ENCODE measurements at regions not wholly inside any gene's neighbourhood (a gene's known extent, or its start where the extent isn't known, plus 50 kb on each side); places are given as distances from the start of the nearest gene placed in this dataset.

DNA sequence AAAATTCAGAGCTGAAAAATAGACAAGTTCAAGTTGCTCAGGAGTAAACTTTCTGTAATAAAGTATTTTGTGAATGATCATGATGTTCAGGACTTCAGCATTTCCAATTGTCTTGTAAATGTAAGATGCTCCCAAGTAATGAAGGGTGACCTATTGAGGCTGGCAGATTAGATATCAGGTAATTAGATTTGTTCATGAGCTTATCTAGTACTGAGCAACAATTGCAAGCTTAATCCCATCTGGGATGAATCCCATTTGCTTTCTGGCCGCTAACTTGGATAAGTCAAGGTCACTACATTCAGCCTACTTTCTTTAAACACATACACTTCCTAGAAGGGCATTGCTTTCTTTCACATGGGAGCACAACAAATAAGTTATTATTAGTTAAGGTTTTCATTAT lies 82.4 kb upstream of the ITGB1 start:
- Histone ChIP-seq H3K79me2 (ENCODE audit: insufficient read depth, low read depth, low read length) (no peaks in the 10 kb centered on the region), H4K20me1 (ENCODE audit: insufficient read depth, low read length) (no peaks in the 10 kb centered on the region), H3K9me2 (ENCODE audit: insufficient read depth, low read length) (no peaks in the 10 kb centered on the region), H3K4me3 (ENCODE audit: low read depth, low read length, poor library complexity, severe bottlenecking) (no peak overlapping the region), H3K4me1 (ENCODE audit: insufficient read depth, low read length, poor library complexity, severe bottlenecking) (no peaks in the 10 kb centered on the region), H3K27ac (ENCODE audit: low read depth, low read length, poor library complexity, severe bottlenecking) (no peak overlapping the region), H3K4me2 (ENCODE audit: low read length) (no peak overlapping the region), H3K36me3 (ENCODE audit: insufficient read depth, low read length) (no peaks in the 10 kb centered on the region), H3K9me3 (ENCODE audit: low read length) (0 out of 2 replicates have a peak, but pooled peaks cover 5% of the 10 kb centered on the region), H2AFZ (ENCODE audit: low read length) (no peak overlapping the region; the same call in 1 of the 2 replicates)
- intact Hi-C loops (cut with micrococcal nuclease; ENCODE audit: unreplicated experiment): no loop called here
- TF ChIP-seq CTCF (conservative IDR thresholded peaks at IDR 0.05; ENCODE audit: low read length): no peak
- no peak for TF ChIP-seq EZH2phosphoT487 (IDR thresholded peaks at IDR 0.05; ENCODE audit: borderline replicate concordance, low read depth, low read length)
- CTCF ChIA-PET (ENCODE audit: unreplicated experiment): no interaction called here
- POLR2A ChIA-PET: no interaction called here
- no TSS peak for BruUV-seq (replicated peaks)
- no peak for DNase-seq (ENCODE audit: low spot score)

DNA sequence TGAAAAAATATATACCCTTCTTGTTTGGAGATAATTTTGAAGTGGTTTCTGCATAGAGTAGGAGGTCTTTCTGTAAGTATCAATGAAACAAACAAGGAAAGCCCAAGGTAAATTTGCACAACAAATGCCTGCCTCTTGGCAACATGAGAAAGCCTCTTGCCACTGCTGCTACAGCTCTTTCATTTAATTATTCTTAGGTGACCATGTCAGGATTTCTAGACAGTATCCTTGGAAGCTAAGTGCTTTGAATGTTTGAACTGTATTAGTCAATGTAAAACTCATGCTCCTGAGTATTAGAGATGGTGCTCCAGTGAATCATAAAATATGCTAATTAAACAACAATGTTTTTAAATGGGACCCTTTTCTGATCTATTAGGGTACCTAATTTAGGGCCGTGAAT lies 81.2 kb upstream of the ITGB1 start:
- Histone ChIP-seq H3K79me2 (ENCODE audit: insufficient read depth, low read depth, low read length) (no peaks in the 10 kb centered on the region), H3K9me3 (ENCODE audit: low read length) (0 out of 2 replicates have a peak, but pooled peaks cover 5% of the 10 kb centered on the region), H3K4me2 (ENCODE audit: low read length) (no peak overlapping the region), H3K9me2 (ENCODE audit: insufficient read depth, low read length) (no peaks in the 10 kb centered on the region), H3K4me1 (ENCODE audit: insufficient read depth, low read length, poor library complexity, severe bottlenecking) (no peaks in the 10 kb centered on the region), H3K27ac (ENCODE audit: low read depth, low read length, poor library complexity, severe bottlenecking) (no peak overlapping the region), H2AFZ (ENCODE audit: low read length) (no peak overlapping the region), H3K4me3 (ENCODE audit: low read depth, low read length, poor library complexity, severe bottlenecking) (no peak overlapping the region), H4K20me1 (ENCODE audit: insufficient read depth, low read length) (no peaks in the 10 kb centered on the region), H3K36me3 (ENCODE audit: insufficient read depth, low read length) (no peaks in the 10 kb centered on the region)
- no peak for TF ChIP-seq CTCF (conservative IDR thresholded peaks at IDR 0.05; ENCODE audit: low read length)
- no peak for TF ChIP-seq EZH2phosphoT487 (IDR thresholded peaks at IDR 0.05; ENCODE audit: borderline replicate concordance, low read depth, low read length)
- BruUV-seq (replicated peaks): no TSS peak
- intact Hi-C loops (cut with micrococcal nuclease; ENCODE audit: unreplicated experiment): no loop called here
- POLR2A ChIA-PET: no interaction called here
- no peak for DNase-seq (ENCODE audit: low spot score)
- CTCF ChIA-PET (ENCODE audit: unreplicated experiment): no interaction called here

DNA sequence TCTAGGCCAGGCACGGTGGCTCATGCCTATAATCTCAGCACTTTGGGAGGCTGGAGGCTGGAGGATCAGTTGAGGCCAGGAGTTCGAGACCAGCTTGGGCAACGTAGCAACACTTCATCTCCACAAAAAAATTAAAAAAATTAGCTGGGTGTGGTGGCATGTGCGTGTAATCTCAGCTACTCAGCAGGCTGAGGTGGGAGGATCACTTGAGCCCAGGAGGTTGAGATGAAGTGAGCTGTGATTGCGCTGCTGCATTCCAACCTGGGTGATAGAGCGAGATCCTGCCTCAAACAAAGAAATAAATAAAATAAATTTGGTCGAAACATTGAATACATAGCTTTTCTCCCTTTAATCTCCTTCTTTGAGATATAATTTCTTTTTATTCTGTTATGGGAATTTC lies 80.6 kb upstream of the ITGB1 start:
- H3K4me3 ChIP-seq (ENCODE audit: low read depth, low read length, poor library complexity, severe bottlenecking): no peak overlapping the region
- no peak overlapping the region for H3K4me2 ChIP-seq (ENCODE audit: low read length)
- intact Hi-C loops (cut with micrococcal nuclease; ENCODE audit: unreplicated experiment): no loop called here
- no peak overlapping the region for H2AFZ ChIP-seq (ENCODE audit: low read length)
- TF ChIP-seq CTCF (conservative IDR thresholded peaks at IDR 0.05; ENCODE audit: low read length) (no peak), EZH2phosphoT487 (IDR thresholded peaks at IDR 0.05; ENCODE audit: borderline replicate concordance, low read depth, low read length) (no peak)
- ChIA-PET POLR2A (no interaction called here), CTCF (ENCODE audit: unreplicated experiment) (no interaction called here)
- H3K9me2 ChIP-seq (ENCODE audit: insufficient read depth, low read length): no peaks in the 10 kb centered on the region
- H4K20me1 ChIP-seq (ENCODE audit: insufficient read depth, low read length): no peaks in the 10 kb centered on the region
- no peaks in the 10 kb centered on the region for H3K36me3 ChIP-seq (ENCODE audit: insufficient read depth, low read length)
- H3K9me3 ChIP-seq (ENCODE audit: low read length): 0 out of 2 replicates have a peak, but pooled peaks cover 5% of the 10 kb centered on the region
- no peaks in the 10 kb centered on the region for H3K4me1 ChIP-seq (ENCODE audit: insufficient read depth, low read length, poor library complexity, severe bottlenecking)
- no peak for DNase-seq (ENCODE audit: low spot score)
- no TSS peak for BruUV-seq (replicated peaks)
- no peaks in the 10 kb centered on the region for H3K79me2 ChIP-seq (ENCODE audit: insufficient read depth, low read depth, low read length)
- H3K27ac ChIP-seq (ENCODE audit: low read depth, low read length, poor library complexity, severe bottlenecking): no peak overlapping the region

All from OCI-LY7 (cell line).